Nephron (organoid): ENCODE measurements at regions not wholly inside any gene's neighbourhood (a gene's known extent, or its start where the extent isn't known, plus 50 kb on each side); places are given as distances from the start of the nearest gene placed in this dataset.

ENCODE experiments used
- H3K27ac Mint-ChIP-seq, 3 experiments: 2 replicates each; pipeline ENCODE4 v1.8.0; 2020; ENCODE audit warnings: mixed read lengths in 3 of 3, mild to moderate bottlenecking in 2 of 3, moderate library complexity in 1 of 3
- H3K27me3 Mint-ChIP-seq: 2 replicates; pipeline ENCODE4 v1.8.0; 2021; ENCODE audit warnings: low read depth, mild to moderate bottlenecking, moderate library complexity, mixed read lengths
- H3K36me3 Mint-ChIP-seq: 2 replicates; pipeline ENCODE4 v1.8.0; 2020; ENCODE audit warnings: low read depth, mixed read lengths
- H3K4me1 Mint-ChIP-seq: 2 replicates; pipeline ENCODE4 v1.8.0; 2020; ENCODE audit warnings: mixed read lengths
- H3K4me3 Mint-ChIP-seq, 3 experiments: 2 replicates each; pipeline ENCODE4 v1.8.0; 2020; ENCODE audit warnings: mild to moderate bottlenecking in 3 of 3, mixed read lengths in 3 of 3, moderate library complexity in 2 of 3
- H3K9me3 Mint-ChIP-seq: 2 replicates; pipeline ENCODE4 v1.8.0; 2020; ENCODE audit warnings: mixed read lengths
- CTCF ChIP-seq, 3 experiments: fragments of 200-600 bp; sonication (generic); IDR thresholded peaks; one replicate each; pipeline ENCODE4 v1.5.0; 2021; ENCODE audit warnings: antibody characterized with exemption in 3 of 3; ENCODE audit not compliant: unreplicated experiment in 3 of 3

GRCh38 chr9:99745085-99745484, 76.6 kb upstream of the NR4A3 start:
- Mint-ChIP-seq H3K36me3 (no peaks in the 10 kb centered on the region), H3K4me1 (peaks cover 3% of the 10 kb centered on the region)
- no peak for TF ChIP-seq CTCF (IDR thresholded peaks at IDR 0.05; ENCODE audit: unreplicated experiment in 3 of 3)

GRCh38 chr9:99746406-99746805, 75.3 kb upstream of the NR4A3 start:
- Mint-ChIP-seq H3K9me3 (no peaks in the 10 kb centered on the region), H3K27ac (no peak overlapping the region), H3K4me1 (peaks cover 3% of the 10 kb centered on the region), H3K4me3 (no peak overlapping the region), H3K27me3 (no peaks in the 10 kb centered on the region), H3K36me3 (no peaks in the 10 kb centered on the region)
- TF ChIP-seq CTCF (IDR thresholded peaks at IDR 0.05; ENCODE audit: unreplicated experiment in 3 of 3) = no peak

More at GRCh38 chr9:99745085-99745484, 76.6 kb upstream of the NR4A3 start:
- H3K4me3 Mint-ChIP-seq = no peak overlapping the region
- no peak overlapping the region for H3K27ac Mint-ChIP-seq
- no peaks in the 10 kb centered on the region for H3K27me3 Mint-ChIP-seq
- H3K9me3 Mint-ChIP-seq = no peaks in the 10 kb centered on the region

GRCh38 chr9:99748266-99748665, 73.4 kb upstream of the NR4A3 start:
- Mint-ChIP-seq H3K27ac (no peak overlapping the region), H3K27me3 (no peaks in the 10 kb centered on the region), H3K9me3 (no peaks in the 10 kb centered on the region), H3K4me1 (peaks cover 3% of the 10 kb centered on the region), H3K4me3 (no peak overlapping the region), H3K36me3 (no peaks in the 10 kb centered on the region)
- TF ChIP-seq CTCF (IDR thresholded peaks at IDR 0.05; ENCODE audit: unreplicated experiment in 3 of 3) = no peak

- TF ChIP-seq CTCF (IDR thresholded peaks at IDR 0.05; ENCODE audit: unreplicated experiment in 3 of 3) = no peak
- no peak overlapping the region for H3K27ac Mint-ChIP-seq
- H3K27me3 Mint-ChIP-seq = no peaks in the 10 kb centered on the region
- peaks cover 3% of the 10 kb centered on the region for H3K4me1 Mint-ChIP-seq
- no peak overlapping the region for H3K4me3 Mint-ChIP-seq
- H3K36me3 Mint-ChIP-seq = no peaks in the 10 kb centered on the region
- H3K9me3 Mint-ChIP-seq = no peaks in the 10 kb centered on the region
These were observed 73.0 kb upstream of the NR4A3 start for GRCh38 chr9:99748676-99749075.

- Mint-ChIP-seq H3K9me3 (no peaks in the 10 kb centered on the region), H3K4me1 (no peaks in the 10 kb centered on the region), H3K27ac (no peak overlapping the region), H3K36me3 (no peaks in the 10 kb centered on the region), H3K4me3 (no peak overlapping the region), H3K27me3 (no peaks in the 10 kb centered on the region)
- TF ChIP-seq CTCF (IDR thresholded peaks at IDR 0.05; ENCODE audit: unreplicated experiment in 3 of 3) = no peak
These were observed 72.0 kb upstream of the NR4A3 start for GRCh38 chr9:99749641-99750040.

- no peaks in the 10 kb centered on the region for H3K9me3 Mint-ChIP-seq
- no peak overlapping the region for H3K4me3 Mint-ChIP-seq
- no peak for TF ChIP-seq CTCF (IDR thresholded peaks at IDR 0.05; ENCODE audit: unreplicated experiment in 3 of 3)
- no peak overlapping the region for H3K27ac Mint-ChIP-seq
- peaks cover under 1% of the 10 kb centered on the region for H3K27me3 Mint-ChIP-seq
- H3K4me1 Mint-ChIP-seq = no peaks in the 10 kb centered on the region
- no peaks in the 10 kb centered on the region for H3K36me3 Mint-ChIP-seq
These were observed 71.2 kb upstream of the NR4A3 start for GRCh38 chr9:99750526-99750925.
